Adrenal gland (tissue), 5 donors: ENCODE measurements at regions not wholly inside any gene's neighbourhood (a gene's known extent, or its start where the extent isn't known, plus 50 kb on each side); places are given as distances from the start of the nearest gene placed in this dataset.

ENCODE experiments used
- POLR2A ChIP-seq, 2 donors: fragments of 450-650 bp; IDR thresholded peaks; one replicate each; pipeline ENCODE4 v1.6.1; 2017; ENCODE audit warnings: antibody characterized with exemption in 2 of 2, mild to moderate bottlenecking in 2 of 2, moderate library complexity in 1 of 2
- TF ChIP-seq, protein P1 (sequence below), 6 experiments: fragments of 450-650 bp in 4 of 6; fragments of 200-600 bp in 2 of 6; sonication (generic) in 1 of 6; IDR thresholded peaks; 1 replicate in 5 of 6; 2 replicates in 1 of 6; pipeline versions ENCODE4 v1.5.1 to v1.8.0; 2016 to 2021; ENCODE audit warnings: antibody characterized with exemption in 6 of 6, mild to moderate bottlenecking in 2 of 6, moderate library complexity in 1 of 6
- donor health status: DM: no; HTN: no; CAD: no.

DNA sequence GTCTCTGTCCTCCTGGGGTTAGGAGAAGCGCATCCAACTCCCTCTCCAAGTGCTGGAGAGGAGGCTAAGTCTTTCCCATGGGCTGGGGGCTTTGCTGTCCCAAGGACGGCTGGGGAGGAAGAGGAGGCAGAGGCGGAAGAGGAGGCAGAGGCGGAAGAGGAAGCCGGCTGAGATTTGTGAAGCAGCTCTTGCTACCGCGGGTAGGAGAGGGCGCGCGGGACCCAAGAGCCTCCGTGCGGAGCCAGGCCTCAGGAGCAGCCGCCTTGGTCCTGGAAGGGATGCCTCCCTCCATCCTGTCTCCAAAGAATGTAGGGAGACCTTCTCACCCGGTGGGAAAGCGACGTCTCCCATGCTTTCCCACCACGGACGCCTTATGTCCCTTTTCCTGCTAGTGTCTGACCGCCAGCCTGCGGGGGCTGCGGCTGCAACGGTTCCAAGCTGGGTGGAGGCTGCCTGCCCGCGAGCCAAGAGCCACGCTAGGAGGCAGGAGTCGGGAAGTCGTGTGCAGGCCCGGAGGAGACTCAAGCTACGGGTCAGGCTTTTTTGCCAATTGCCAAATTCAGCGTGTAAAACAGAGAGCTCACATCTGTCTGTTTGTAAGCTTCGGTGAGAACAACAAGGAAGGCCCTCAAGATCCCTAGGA, 320.3 kb downstream of the FAM72C start:
- TF ChIP-seq, protein P1, sequence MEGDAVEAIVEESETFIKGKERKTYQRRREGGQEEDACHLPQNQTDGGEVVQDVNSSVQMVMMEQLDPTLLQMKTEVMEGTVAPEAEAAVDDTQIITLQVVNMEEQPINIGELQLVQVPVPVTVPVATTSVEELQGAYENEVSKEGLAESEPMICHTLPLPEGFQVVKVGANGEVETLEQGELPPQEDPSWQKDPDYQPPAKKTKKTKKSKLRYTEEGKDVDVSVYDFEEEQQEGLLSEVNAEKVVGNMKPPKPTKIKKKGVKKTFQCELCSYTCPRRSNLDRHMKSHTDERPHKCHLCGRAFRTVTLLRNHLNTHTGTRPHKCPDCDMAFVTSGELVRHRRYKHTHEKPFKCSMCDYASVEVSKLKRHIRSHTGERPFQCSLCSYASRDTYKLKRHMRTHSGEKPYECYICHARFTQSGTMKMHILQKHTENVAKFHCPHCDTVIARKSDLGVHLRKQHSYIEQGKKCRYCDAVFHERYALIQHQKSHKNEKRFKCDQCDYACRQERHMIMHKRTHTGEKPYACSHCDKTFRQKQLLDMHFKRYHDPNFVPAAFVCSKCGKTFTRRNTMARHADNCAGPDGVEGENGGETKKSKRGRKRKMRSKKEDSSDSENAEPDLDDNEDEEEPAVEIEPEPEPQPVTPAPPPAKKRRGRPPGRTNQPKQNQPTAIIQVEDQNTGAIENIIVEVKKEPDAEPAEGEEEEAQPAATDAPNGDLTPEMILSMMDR (IDR thresholded peaks at IDR 0.05) = no peak
- TF ChIP-seq POLR2A (IDR thresholded peaks at IDR 0.05) = no peak
